ENCODE measurements at regions not wholly inside any gene's neighbourhood (a gene's known extent, or its start where the extent isn't known, plus 50 kb on each side); places are given as distances from the start of the nearest gene placed in this dataset.

DNA sequence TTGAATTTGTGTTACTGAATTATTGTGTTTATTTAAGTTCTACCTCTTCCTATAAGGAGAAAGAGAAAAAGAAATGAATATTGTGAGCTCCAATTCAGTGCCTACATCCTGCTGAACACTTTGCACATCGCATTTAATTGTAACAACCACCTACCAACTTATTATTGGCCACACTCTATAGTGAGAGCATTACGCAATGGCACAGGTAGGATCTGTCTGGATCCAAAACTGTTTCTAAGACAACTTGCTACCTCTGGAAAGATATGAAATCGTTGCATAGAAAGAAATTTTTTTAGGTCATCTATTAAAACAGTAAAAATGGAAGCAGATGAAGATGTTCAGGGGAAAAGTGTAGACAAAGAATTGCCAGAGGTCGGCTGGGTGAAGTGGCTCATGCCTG, 227.2 kb upstream of the SNX2 start:
- Histone ChIP-seq H3F3A (ENCODE audit: insufficient read depth, low read length) (no peaks in the 10 kb centered on the region), H3K4me2 (ENCODE audit: low read length) (no peak overlapping the region), H3K79me2 (ENCODE audit: insufficient read depth, low read length) (no peaks in the 10 kb centered on the region), H2AFZ (ENCODE audit: low read length) (no peak overlapping the region), H3K9ac (ENCODE audit: low read length) (no peak overlapping the region), H3K4me3 (ENCODE audit: low read depth, low read length, poor library complexity, severe bottlenecking) (no peak overlapping the region), H4K20me1 (ENCODE audit: insufficient read depth, low read length) (no peaks in the 10 kb centered on the region), H3K9me2 (ENCODE audit: low read depth, low read length) (no peaks in the 10 kb centered on the region), H3K27ac (ENCODE audit: low read depth, low read length, poor library complexity, severe bottlenecking) (no peak overlapping the region), H3K4me1 (ENCODE audit: insufficient read depth, low read length, severe bottlenecking) (no peaks in the 10 kb centered on the region), H3K9me3 (ENCODE audit: low read length) (no peaks in the 10 kb centered on the region), H3K27me3 (ENCODE audit: insufficient read depth, low read length) (no peaks in the 10 kb centered on the region), H3K36me3 (ENCODE audit: insufficient read depth, low read length) (no peaks in the 10 kb centered on the region)
- TF ChIP-seq CTCF (IDR thresholded peaks at IDR 0.05; ENCODE audit: low read length) (no peak), EZH2 (IDR thresholded peaks at IDR 0.05; ENCODE audit: borderline replicate concordance, low read length) (no peak)

DNA sequence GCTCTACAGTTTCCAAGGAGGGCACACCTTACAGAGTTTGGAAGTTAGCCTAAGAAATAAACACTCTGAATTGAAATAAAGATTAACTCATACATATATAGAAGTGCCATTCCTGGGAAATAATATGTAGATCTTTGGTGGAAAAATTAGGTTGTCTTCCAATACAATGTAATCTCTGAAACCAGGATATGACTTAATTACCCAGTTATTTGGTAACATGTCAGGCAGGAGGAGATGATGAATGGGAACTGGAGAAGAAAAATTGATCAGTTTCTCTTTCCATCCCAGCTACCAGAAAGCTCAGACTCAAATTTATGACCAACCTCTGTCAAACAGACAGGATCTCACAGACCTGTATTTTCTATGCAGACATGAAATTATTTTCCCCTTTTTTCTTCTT, 215.2 kb upstream of the SNX2 start:
- H3K27ac ChIP-seq (ENCODE audit: low read depth, low read length, poor library complexity, severe bottlenecking) = no peak overlapping the region
- H3K9me2 ChIP-seq (ENCODE audit: low read depth, low read length) = no peaks in the 10 kb centered on the region
- H3K4me3 ChIP-seq (ENCODE audit: low read depth, low read length, poor library complexity, severe bottlenecking) = no peak overlapping the region
- H3K27me3 ChIP-seq (ENCODE audit: insufficient read depth, low read length) = no peaks in the 10 kb centered on the region
- no peaks in the 10 kb centered on the region for H3K4me1 ChIP-seq (ENCODE audit: insufficient read depth, low read length, severe bottlenecking)
- H3K4me2 ChIP-seq (ENCODE audit: low read length) = no peak overlapping the region
- no peaks in the 10 kb centered on the region for H3F3A ChIP-seq (ENCODE audit: insufficient read depth, low read length)
- no peaks in the 10 kb centered on the region for H4K20me1 ChIP-seq (ENCODE audit: insufficient read depth, low read length)
- no peak overlapping the region for H3K9ac ChIP-seq (ENCODE audit: low read length)
- H3K9me3 ChIP-seq (ENCODE audit: low read length) = no peaks in the 10 kb centered on the region
- no peak for TF ChIP-seq EZH2 (IDR thresholded peaks at IDR 0.05; ENCODE audit: borderline replicate concordance, low read length)
- TF ChIP-seq CTCF (IDR thresholded peaks at IDR 0.05; ENCODE audit: low read length) = no peak
- no peaks in the 10 kb centered on the region for H3K36me3 ChIP-seq (ENCODE audit: insufficient read depth, low read length)
- H2AFZ ChIP-seq (ENCODE audit: low read length) = no peak overlapping the region
- H3K79me2 ChIP-seq (ENCODE audit: insufficient read depth, low read length) = no peaks in the 10 kb centered on the region

DNA sequence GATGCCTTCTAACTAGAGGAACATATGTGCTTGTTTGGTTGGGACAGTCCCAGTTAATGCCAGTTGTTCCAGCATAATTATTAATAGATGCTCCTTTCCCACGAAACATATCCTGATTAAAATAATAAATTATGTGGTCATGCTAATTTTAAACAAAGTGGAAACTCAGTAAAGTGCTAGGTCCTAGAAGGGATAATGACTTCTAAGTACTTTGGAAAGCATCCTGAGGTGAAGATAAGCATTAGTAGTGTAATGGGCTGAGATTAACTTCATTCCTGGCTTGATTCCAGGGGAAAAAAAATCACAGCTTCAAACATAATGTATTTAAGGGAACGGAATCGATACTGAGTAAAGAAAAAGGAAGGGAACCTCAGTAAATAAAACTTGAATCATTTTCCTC, 213.7 kb upstream of the SNX2 start:
- H3K36me3 ChIP-seq (ENCODE audit: insufficient read depth, low read length) = no peaks in the 10 kb centered on the region
- no peak overlapping the region for H3K9ac ChIP-seq (ENCODE audit: low read length)
- TF ChIP-seq EZH2 (IDR thresholded peaks at IDR 0.05; ENCODE audit: borderline replicate concordance, low read length) (no peak), CTCF (IDR thresholded peaks at IDR 0.05; ENCODE audit: low read length) (no peak)
- H3K4me2 ChIP-seq (ENCODE audit: low read length) = no peak overlapping the region
- H2AFZ ChIP-seq (ENCODE audit: low read length) = no peak overlapping the region
- H4K20me1 ChIP-seq (ENCODE audit: insufficient read depth, low read length) = no peaks in the 10 kb centered on the region
- no peaks in the 10 kb centered on the region for H3F3A ChIP-seq (ENCODE audit: insufficient read depth, low read length)
- no peaks in the 10 kb centered on the region for H3K79me2 ChIP-seq (ENCODE audit: insufficient read depth, low read length)
- H3K27ac ChIP-seq (ENCODE audit: low read depth, low read length, poor library complexity, severe bottlenecking) = no peak overlapping the region
- no peaks in the 10 kb centered on the region for H3K9me3 ChIP-seq (ENCODE audit: low read length)
- no peak overlapping the region for H3K4me3 ChIP-seq (ENCODE audit: low read depth, low read length, poor library complexity, severe bottlenecking)
- H3K27me3 ChIP-seq (ENCODE audit: insufficient read depth, low read length) = no peaks in the 10 kb centered on the region
- no peaks in the 10 kb centered on the region for H3K4me1 ChIP-seq (ENCODE audit: insufficient read depth, low read length, severe bottlenecking)
- no peaks in the 10 kb centered on the region for H3K9me2 ChIP-seq (ENCODE audit: low read depth, low read length)
